BE2C (cell line): ENCODE measurements at regions not wholly inside any gene's neighbourhood (a gene's known extent, or its start where the extent isn't known, plus 50 kb on each side); places are given as distances from the start of the nearest gene placed in this dataset.

Source experiments
- DNase-seq: peaks from one replicate; pipeline ENCODE4 v3.0.0-alpha.2; 2020
- H3K27me3 ChIP-seq: fragments of 250-450 bp; sonication (Bioruptor Pico); 2 replicates; pipeline ENCODE4 v1.5.1; 2020; ENCODE audit warnings: mild to moderate bottlenecking
- H3K36me3 ChIP-seq: fragments of 250-450 bp; sonication (Bioruptor Pico); 2 replicates; pipeline ENCODE4 v1.5.1; 2020; ENCODE audit warnings: mild to moderate bottlenecking
- H3K4me1 ChIP-seq: fragments of 250-450 bp; sonication (Bioruptor Pico); 2 replicates; pipeline ENCODE4 v1.5.1; 2020
- H3K4me3 ChIP-seq: 2 replicates; pipeline ENCODE4 v1.5.1; 2011; ENCODE audit warnings: low read depth, low read length
- H3K9me3 ChIP-seq: fragments of 250-450 bp; sonication (Bioruptor Pico); 2 replicates; pipeline ENCODE4 v1.5.1; 2020
- TF ChIP-seq, protein P1 (sequence below): IDR thresholded peaks from 2 replicates; pipeline ENCODE4 v1.5.1; 2012; ENCODE audit warnings: mild to moderate bottlenecking, low read depth, low read length

DNA sequence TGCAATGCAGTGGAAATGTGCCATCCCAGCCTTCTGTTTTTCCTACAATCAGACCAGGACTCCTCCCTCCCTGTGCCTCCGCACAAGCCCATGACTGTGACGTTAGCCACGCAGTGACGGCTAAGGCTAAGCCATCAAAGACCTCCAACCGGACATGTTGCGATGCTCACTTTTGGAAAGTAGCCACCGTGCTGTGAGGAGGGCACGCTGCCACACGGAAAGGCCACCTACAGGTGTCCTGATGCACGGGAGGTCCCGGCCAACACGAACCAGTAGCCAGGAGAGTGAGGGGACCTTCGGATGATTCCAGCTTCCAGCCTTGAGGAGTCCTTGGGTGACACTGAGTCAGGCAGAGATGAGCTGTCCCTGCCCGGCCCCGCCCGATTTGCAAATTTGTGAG lies 53.9 kb downstream of the FOXL1 start:
- Histone ChIP-seq H3K27me3 (no peaks in the 10 kb centered on the region), H3K4me1 (no peaks in the 10 kb centered on the region; the same call in 1 of the 2 replicates), H3K4me3 (no peak overlapping the region), H3K9me3 (no peaks in the 10 kb centered on the region), H3K36me3 (no peaks in the 10 kb centered on the region)
- TF ChIP-seq, protein P1, sequence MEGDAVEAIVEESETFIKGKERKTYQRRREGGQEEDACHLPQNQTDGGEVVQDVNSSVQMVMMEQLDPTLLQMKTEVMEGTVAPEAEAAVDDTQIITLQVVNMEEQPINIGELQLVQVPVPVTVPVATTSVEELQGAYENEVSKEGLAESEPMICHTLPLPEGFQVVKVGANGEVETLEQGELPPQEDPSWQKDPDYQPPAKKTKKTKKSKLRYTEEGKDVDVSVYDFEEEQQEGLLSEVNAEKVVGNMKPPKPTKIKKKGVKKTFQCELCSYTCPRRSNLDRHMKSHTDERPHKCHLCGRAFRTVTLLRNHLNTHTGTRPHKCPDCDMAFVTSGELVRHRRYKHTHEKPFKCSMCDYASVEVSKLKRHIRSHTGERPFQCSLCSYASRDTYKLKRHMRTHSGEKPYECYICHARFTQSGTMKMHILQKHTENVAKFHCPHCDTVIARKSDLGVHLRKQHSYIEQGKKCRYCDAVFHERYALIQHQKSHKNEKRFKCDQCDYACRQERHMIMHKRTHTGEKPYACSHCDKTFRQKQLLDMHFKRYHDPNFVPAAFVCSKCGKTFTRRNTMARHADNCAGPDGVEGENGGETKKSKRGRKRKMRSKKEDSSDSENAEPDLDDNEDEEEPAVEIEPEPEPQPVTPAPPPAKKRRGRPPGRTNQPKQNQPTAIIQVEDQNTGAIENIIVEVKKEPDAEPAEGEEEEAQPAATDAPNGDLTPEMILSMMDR, result no peak
- DNase-seq, result no peak

DNA sequence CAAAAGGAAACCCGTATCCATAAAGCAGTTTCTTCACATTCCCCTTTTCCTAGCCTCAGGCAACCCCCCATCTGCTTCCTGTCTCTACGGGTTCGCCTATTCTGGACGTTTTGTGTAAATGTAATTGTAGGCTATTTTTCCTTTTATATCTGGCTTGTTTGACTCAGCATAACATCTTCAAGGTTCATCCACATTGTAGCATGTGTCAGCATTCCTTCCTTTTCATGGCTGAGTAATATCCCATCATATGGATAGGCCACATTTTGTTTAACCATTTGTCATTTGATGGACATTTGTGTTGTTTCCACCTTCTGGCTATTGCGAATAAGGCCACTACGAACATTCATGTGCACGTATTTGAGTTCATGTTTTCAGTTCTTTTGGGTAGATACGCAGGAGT lies 54.6 kb downstream of the FOXL1 start:
- H3K27me3 ChIP-seq, result no peaks in the 10 kb centered on the region
- no peak for DNase-seq
- no peaks in the 10 kb centered on the region; the same call in 1 of the 2 replicates for H3K4me1 ChIP-seq
- H3K4me3 ChIP-seq, result no peak overlapping the region
- no peaks in the 10 kb centered on the region for H3K9me3 ChIP-seq
- no peaks in the 10 kb centered on the region for H3K36me3 ChIP-seq
- TF ChIP-seq, protein P1, result no peak

DNA sequence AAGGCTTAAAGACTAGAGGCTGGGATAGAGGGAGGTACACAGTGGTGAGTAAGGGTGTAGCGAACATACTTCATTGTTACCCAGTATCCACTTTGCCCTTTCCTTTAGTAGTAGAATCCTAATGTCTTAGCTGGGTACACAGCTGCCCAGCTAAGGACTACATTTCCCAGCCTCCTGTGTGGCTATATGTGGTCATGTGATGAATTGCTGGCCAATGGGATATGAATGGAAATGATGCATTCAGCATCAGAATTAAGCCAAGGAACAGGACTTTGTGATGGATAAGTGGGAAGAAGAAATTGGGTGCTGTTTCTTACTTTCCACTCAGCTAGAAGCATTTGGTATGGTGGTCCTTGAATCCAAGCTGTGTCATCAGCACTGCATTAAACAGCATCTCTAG lies 55.9 kb downstream of the FOXL1 start:
- no peaks in the 10 kb centered on the region for H3K36me3 ChIP-seq
- no peaks in the 10 kb centered on the region for H3K9me3 ChIP-seq
- no peak overlapping the region for H3K4me3 ChIP-seq
- H3K4me1 ChIP-seq, result no peaks in the 10 kb centered on the region; the same call in 1 of the 2 replicates
- no peak for DNase-seq
- no peaks in the 10 kb centered on the region for H3K27me3 ChIP-seq
- TF ChIP-seq, protein P1, result no peak

DNA sequence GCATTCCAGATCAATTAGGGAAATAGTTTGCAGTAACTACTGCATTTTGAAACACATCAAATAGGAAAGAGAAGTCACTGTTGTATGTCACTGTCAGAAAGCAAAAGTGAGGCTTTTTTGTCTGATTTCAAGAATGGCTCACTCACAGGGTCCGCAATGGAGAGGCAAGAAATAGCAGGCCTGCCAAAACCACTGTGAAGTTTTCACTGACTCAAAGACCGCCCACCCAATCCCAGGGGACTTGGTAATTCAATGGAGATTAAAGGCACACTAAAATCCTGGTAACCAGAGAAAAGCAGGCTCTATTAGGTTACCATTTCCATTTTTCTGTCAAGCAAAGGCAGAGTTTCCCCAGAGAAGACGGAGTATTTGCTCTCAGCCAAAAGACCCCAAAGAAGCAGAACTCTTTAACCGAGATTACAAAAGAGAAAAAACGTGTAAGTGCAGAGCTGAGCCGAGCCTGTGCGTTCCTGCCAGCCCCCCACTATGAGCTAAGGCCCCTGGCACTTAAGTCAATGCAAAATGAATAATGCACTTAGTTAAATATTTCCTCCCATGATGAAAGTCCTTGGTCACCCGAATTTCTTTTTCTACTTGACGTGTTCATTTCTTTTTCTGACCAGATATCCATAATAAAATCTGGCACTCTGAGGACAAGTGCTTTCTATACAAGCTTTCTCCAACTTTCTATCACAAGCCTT lies 57.0 kb downstream of the FOXL1 start:
- no peaks in the 10 kb centered on the region for H3K27me3 ChIP-seq
- DNase-seq, result peak; percentile 43
- H3K9me3 ChIP-seq, result no peaks in the 10 kb centered on the region
- TF ChIP-seq, protein P1, result no peak
- no peak overlapping the region for H3K4me3 ChIP-seq
- no peaks in the 10 kb centered on the region; the same call in 1 of the 2 replicates for H3K4me1 ChIP-seq
- no peaks in the 10 kb centered on the region for H3K36me3 ChIP-seq

DNA sequence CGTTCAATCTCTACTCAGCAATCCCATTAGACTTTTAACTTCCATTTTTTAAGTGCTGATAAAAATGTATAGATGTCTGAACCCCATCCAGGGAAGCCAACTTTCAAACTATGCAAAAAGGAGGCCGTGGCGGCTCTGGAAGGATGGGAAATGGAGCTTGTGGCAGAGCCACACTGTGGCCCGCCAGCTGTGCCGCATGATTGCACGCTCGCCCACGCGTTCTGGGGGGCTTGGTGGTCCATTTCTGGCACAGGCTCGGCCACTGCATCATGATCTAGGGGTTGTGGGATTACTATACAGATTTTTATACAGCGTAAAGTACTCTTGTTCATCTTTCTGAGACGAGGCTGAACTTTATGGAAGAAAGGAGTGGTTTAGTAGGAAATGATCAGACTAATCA lies 57.6 kb downstream of the FOXL1 start:
- H3K4me1 ChIP-seq, result no peaks in the 10 kb centered on the region; the same call in 1 of the 2 replicates
- H3K4me3 ChIP-seq, result no peak overlapping the region
- DNase-seq, result no peak
- TF ChIP-seq, protein P1, result no peak
- H3K36me3 ChIP-seq, result no peaks in the 10 kb centered on the region
- H3K9me3 ChIP-seq, result no peaks in the 10 kb centered on the region
- H3K27me3 ChIP-seq, result no peaks in the 10 kb centered on the region

DNA sequence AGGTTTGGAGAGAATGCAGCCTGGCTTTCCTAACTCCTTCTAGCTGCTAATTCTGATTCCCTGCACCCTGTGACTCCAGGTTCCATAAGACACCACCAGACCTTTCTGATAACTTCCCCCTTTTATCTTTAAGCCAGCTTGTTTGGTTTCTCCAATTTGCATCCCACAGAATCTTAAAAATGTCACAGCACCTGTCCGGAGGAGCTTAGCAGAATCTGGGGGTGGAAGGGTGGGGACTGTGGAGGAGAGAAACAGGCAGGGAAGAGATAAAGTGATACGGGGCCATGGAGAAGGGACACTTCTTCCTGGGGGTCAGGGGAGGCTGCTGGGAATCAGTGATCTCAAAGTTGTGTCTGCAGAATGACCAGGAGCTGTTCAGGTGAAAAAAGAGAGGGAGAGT lies 59.4 kb downstream of the FOXL1 start:
- no peaks in the 10 kb centered on the region for H3K27me3 ChIP-seq
- H3K36me3 ChIP-seq, result no peaks in the 10 kb centered on the region
- no peak for DNase-seq
- H3K9me3 ChIP-seq, result no peaks in the 10 kb centered on the region
- no peaks in the 10 kb centered on the region; the same call in 1 of the 2 replicates for H3K4me1 ChIP-seq
- TF ChIP-seq, protein P1, result no peak
- H3K4me3 ChIP-seq, result no peak overlapping the region
